Sciatic nerve (tissue), 2 donors: ENCODE measurements at regions not wholly inside any gene's neighbourhood (a gene's known extent, or its start where the extent isn't known, plus 50 kb on each side); places are given as distances from the start of the nearest gene placed in this dataset.
"Not testable (repeated sequence)": the region's sequence is repeated elsewhere in the genome, so short reads cannot be mapped to it uniquely, and the experiment has no call there.

ENCODE experiments used
- ATAC-seq: fragments of 200-7000 bp; cut with Tn5 transposase; one replicate; pipeline ENCODE4 v1.9.1; 2020; ENCODE audit warnings: mild to moderate bottlenecking, moderate library complexity
- DNase-seq: peaks from one replicate; pipeline ENCODE4 v3.0.0-alpha.2; 2020; ENCODE audit warnings: low spot score
- intact Hi-C: fragments of 100-400 bp; cut with DNase I; formaldehyde crosslinking; loops from one replicate; pipeline ENCODE4 v1.14.2; 2022
- donor health status: DM: no; HTN: no; CAD: no.
- donor health status: DM: no; HTN: no; CAD: no.

DNA sequence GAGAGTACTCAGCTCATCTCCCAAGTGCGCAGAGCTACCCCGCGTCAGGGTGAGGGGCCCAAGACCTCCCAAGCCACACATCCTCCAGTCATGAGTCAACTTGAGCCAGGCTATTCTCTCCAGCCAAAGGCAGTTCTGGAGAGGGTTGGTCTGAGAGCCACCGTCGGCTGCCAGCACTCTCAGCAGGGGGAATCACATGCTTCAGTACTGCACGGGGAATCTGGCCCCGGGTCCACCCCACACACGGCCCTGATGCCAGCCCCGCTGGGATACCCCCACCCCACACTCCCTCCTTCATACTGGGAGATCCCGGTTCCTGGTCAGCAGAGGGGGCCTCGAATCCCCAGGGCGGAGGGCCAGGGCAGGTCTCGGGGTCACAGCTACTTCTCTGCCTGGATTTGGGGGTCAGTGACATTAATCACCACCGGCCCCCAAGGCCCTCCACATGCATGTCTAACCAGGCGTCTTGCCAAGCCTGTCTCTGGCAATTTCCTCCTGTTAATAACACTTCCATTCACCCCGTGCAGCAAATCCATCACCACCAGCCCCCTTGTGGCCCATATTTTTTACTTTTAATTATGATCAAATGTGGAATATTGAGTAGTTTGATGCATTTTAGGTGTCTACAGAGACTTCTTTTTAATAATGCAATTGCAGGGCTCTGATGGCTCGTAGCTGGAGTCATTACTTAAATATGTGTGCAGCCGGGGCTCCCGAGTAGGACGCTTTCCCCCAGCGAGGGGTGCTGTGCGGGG, 102.9 kb upstream of the PPP1R26 start:
- no peak for DNase-seq
- intact Hi-C loops, result no loop called here
- ATAC-seq, result no peak

- no peak for DNase-seq
- ATAC-seq, result no peak
- intact Hi-C loops, result no loop called here
These were observed 102.2 kb upstream of the PPP1R26 start for GRCh38 chr9:135377431-135377830.

- intact Hi-C loops, result no loop called here
- ATAC-seq, result no peak
- no peak for DNase-seq
These were observed 100.8 kb upstream of the PPP1R26 start for GRCh38 chr9:135378751-135379150.

DNA sequence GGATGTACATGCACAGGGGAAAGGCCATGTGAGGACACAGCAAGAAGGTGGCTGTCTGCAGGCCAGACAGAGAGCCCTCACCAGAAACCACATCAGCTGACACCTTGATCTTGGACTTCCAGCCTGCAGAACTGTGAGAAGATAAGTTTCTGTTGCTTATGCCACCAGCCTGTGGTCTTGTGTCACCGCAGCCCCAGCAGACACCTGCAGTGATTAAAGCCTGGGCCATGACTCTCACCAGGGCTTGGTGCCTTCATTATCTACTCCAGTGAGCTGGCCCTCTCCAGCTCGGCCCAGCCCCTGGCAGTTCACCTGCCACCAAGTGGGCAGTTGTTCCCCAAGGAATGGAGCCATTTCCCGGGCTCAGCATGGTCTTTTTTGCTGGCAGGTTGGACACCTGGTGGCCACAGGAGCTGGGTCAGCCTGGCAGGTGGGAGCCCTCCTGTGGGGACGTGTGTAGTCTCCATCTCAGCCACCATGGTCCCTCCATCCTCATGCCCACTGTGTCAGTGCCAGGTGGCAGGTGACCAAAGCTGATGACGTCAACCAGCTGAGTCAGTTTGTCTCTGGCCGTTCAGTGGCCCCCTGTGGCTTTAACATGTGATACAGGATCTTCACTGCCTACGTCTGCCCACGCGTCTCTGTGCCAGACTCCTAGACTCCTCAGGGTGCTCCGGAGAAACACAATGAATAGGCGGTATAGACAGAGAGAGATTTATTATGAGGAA, 99.9 kb upstream of the PPP1R26 start:
- ATAC-seq, result no peak
- DNase-seq, result no peak
- intact Hi-C loops, result no loop called here

GRCh38 chr9:135380311-135380960, 99.1 kb upstream of the PPP1R26 start:
- intact Hi-C loops, result no loop called here
- DNase-seq (no peak), ATAC-seq (no peak)

- ATAC-seq, result no peak
- intact Hi-C loops, result no loop called here
- DNase-seq, result no peak
These were observed 97.7 kb upstream of the PPP1R26 start for GRCh38 chr9:135381762-135382310.

- ATAC-seq, result no peak
- DNase-seq, result no peak
- intact Hi-C loops, result no loop called here
These were observed 95.4 kb upstream of the PPP1R26 start for GRCh38 chr9:135384226-135384625.

GRCh38 chr9:135384815-135385405, 94.7 kb upstream of the PPP1R26 start:
- DNase-seq, ATAC-seq, intact Hi-C loops: not testable (repeated sequence)

- DNase-seq, result no peak
- intact Hi-C loops, result no loop called here
- no peak for ATAC-seq
These were observed 93.8 kb upstream of the PPP1R26 start for GRCh38 chr9:135385793-135386192.

DNA sequence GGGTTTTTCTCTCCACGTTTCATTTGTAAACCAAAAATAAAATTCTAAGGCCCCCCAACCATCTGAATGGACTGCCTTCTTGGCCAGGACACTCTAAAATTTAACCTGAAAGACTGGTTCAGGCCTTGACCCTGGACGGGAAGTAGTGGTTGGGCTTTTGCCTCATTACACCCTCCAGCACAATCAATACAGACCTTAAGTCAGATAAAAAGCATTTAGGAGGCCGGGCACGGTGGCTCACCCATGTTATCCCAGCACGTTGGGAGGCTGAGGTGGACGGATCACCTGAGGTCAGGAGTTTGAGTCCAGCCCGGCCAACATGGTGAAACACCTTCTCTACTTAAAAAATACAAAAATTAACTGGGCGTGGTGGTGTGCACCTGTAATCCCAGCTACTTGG, 91.6 kb upstream of the PPP1R26 start:
- intact Hi-C loops, result no loop called here
- no peak for ATAC-seq

GRCh38 chr9:135388530-135388929, 91.1 kb upstream of the PPP1R26 start:
- ATAC-seq (no peak), DNase-seq (no peak)
- intact Hi-C loops, result no loop called here

More for the DNA sequence above, 91.6 kb upstream of the PPP1R26 start:
- DNase-seq, result no peak

GRCh38 chr9:135391759-135392158, 87.8 kb upstream of the PPP1R26 start:
- no peak for ATAC-seq
- intact Hi-C loops, result no loop called here
- DNase-seq, result no peak

- DNase-seq (no peak), ATAC-seq (no peak)
- intact Hi-C loops, result no loop called here
These were observed 87.1 kb upstream of the PPP1R26 start for GRCh38 chr9:135392511-135392910.

GRCh38 chr9:135394131-135394530, 85.5 kb upstream of the PPP1R26 start:
- DNase-seq, result no peak
- ATAC-seq, result no peak
- intact Hi-C loops, result no loop called here

- intact Hi-C loops, result no loop called here
- DNase-seq (no peak), ATAC-seq (no peak)
These were observed 84.6 kb upstream of the PPP1R26 start for GRCh38 chr9:135394699-135395645.

GRCh38 chr9:135397142-135397541, 82.4 kb upstream of the PPP1R26 start:
- ATAC-seq (no peak), DNase-seq (no peak)
- intact Hi-C loops, result no loop called here

GRCh38 chr9:135399000-135399649, 80.5 kb upstream of the PPP1R26 start:
- intact Hi-C loops, result no loop called here
- DNase-seq, result no peak

DNA sequence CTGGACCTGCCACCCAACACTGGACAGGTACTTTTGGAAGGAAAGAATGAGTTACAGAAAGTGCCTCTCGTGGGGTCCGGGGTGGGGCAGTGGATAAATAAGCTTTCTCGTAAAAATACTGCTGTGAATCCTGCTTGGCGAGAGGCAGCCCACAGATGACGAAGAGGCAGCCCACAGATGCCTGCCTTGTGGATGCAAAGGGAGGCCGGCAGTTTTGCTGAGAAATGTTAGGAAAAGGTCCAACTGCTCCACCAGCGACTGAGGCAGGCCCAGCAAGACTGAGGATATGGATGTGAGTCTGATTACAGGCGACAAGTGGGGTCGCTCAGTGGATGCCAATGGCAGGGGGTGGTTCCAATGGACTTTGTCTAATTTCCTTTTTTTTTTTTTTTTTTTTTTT, 79.1 kb upstream of the PPP1R26 start:
- intact Hi-C loops, result no loop called here
- no peak for DNase-seq
- no peak for ATAC-seq

More at GRCh38 chr9:135399000-135399649, 80.5 kb upstream of the PPP1R26 start:
- ATAC-seq, result no peak
